Spleen (tissue), 11 donors: ENCODE measurements at regions not wholly inside any gene's neighbourhood (a gene's known extent, or its start where the extent isn't known, plus 50 kb on each side); places are given as distances from the start of the nearest gene placed in this dataset.

Experiments used
- DNase-seq: peaks from one replicate; pipeline ENCODE4 v3.0.0-alpha.2; 2020
- H3K27ac ChIP-seq, 8 donors: fragments of 200-600 bp; sonication (generic) in 7 of 8; 1 replicate in 4 of 8; 2 replicates in 4 of 8; pipeline versions ENCODE4 v1.5.0 to v1.8.0; 2016 to 2021; ENCODE audit warnings: inconsistent platforms in 4 of 8, mild to moderate bottlenecking in 4 of 8, moderate library complexity in 1 of 8
- H3K27me3 ChIP-seq, 7 donors: fragments of 200-600 bp; sonication (generic) in 6 of 7; replicated peaks in 1 of 7; 1 replicate in 4 of 7; 2 replicates in 3 of 7; pipeline versions ENCODE4 v1.5.0 to v1.8.0; 2016 to 2021; ENCODE audit warnings: inconsistent platforms in 3 of 7, mild to moderate bottlenecking in 1 of 7
- H3K36me3 ChIP-seq, 6 donors: fragments of 200-600 bp; sonication (generic) in 5 of 6; 1 replicate in 4 of 6; 2 replicates in 2 of 6; pipeline versions ENCODE4 v1.5.0 to v1.8.0; 2016 to 2021; ENCODE audit warnings: inconsistent platforms in 2 of 6
- H3K4me1 ChIP-seq, 6 donors: fragments of 200-600 bp; sonication (generic) in 5 of 6; 1 replicate in 3 of 6; 2 replicates in 3 of 6; pipeline versions ENCODE4 v1.5.0 to v1.8.0; 2016 to 2021; ENCODE audit warnings: inconsistent platforms in 3 of 6
- H3K4me3 ChIP-seq, 8 donors: fragments of 200-600 bp; sonication (generic) in 7 of 8; 1 replicate in 4 of 8; 2 replicates in 4 of 8; pipeline versions ENCODE4 v1.5.0 to v1.8.0; 2016 to 2021; ENCODE audit warnings: inconsistent platforms in 4 of 8, mild to moderate bottlenecking in 4 of 8, moderate library complexity in 2 of 8
- H3K9me3 ChIP-seq, 8 donors: fragments of 200-600 bp; sonication (generic) in 7 of 8; 1 replicate in 4 of 8; 2 replicates in 4 of 8; pipeline versions ENCODE4 v1.5.0 to v1.8.0; 2016 to 2021; ENCODE audit warnings: inconsistent platforms in 4 of 8
- CTCF ChIP-seq, 11 experiments: fragments of 200-600 bp in 7 of 11; fragments of 450-650 bp in 4 of 11; sonication (generic) in 4 of 11; IDR thresholded peaks in 8 of 11; conservative IDR thresholded peaks in 3 of 11; 1 replicate in 7 of 11; 2 replicates in 4 of 11; pipeline versions ENCODE4 v1.4.0 to v1.8.0; 2016 to 2021; ENCODE audit warnings: antibody characterized with exemption in 11 of 11, inconsistent platforms in 4 of 11, mild to moderate bottlenecking in 1 of 11
- POLR2A ChIP-seq, 3 donors: fragments of 450-650 bp; IDR thresholded peaks; one replicate each; pipeline ENCODE4 v1.5.1; 2017; ENCODE audit warnings: antibody characterized with exemption in 3 of 3, mild to moderate bottlenecking in 1 of 3
- POLR2AphosphoS5 ChIP-seq, 3 donors: sonication (generic); formaldehyde crosslinking; IDR thresholded peaks; one replicate each; pipeline ENCODE4 v1.5.1; 2017; ENCODE audit warnings: antibody characterized with exemption in 3 of 3
- WGBS, 5 donors: extraction: QIAGEN DNeasy Blood & Tissue Kit in 3 of 5; methylation state at CpG; one replicate each; pipeline versions ENCODE4 v1.1.5 to v1.1.7; 2013 to 2018; 5-methylcytosine and 5-hydroxymethylcytosine counted together
- intact Hi-C: fragments of 100-400 bp; cut with DNase I; formaldehyde crosslinking; loops from one replicate; pipeline ENCODE4 v1.15.0; 2023; ENCODE audit warnings: low total_unique reads
- donor health status: healthy with polysubstance abuse.
- donor health status: DM: no; HTN: no; CAD: no; lungs with moderate emphysema.
- donor health status: DM: no; HTN: no; CAD: no.
- donor health status: Bipolar disorder and iron deficiency.
- donor health status: healthy.
- donor health status: DM: no; HTN: no; CAD: no.
- donor health status: DM: yes; HTN: yes; CAD: no.

- H3K4me3 ChIP-seq, result no peak overlapping the region
- peaks cover 0 to 5% (median 0%) of the 10 kb centered on the region in 6 donors for H3K4me1 ChIP-seq
- intact Hi-C loops, result no loop called here
- no peaks in the 10 kb centered on the region for H3K36me3 ChIP-seq
- no peaks in the 10 kb centered on the region for H3K9me3 ChIP-seq
- H3K27ac ChIP-seq, result no peak overlapping the region
- H3K27me3 ChIP-seq, result peaks cover 0 to 93% (median 0%) of the 10 kb centered on the region in 7 donors
- DNase-seq, result no peak
- WGBS, 5 donors, result 76 to 97% (median 90%) methylated on average over 4 of the region's 4 CpGs
- no peak for TF ChIP-seq POLR2A (IDR thresholded peaks at IDR 0.05)
Observed at GRCh38 chr1:36735436-36735835, 252.7 kb upstream of the CSF3R start.

- H3K27ac ChIP-seq, result no peak overlapping the region
- WGBS, 5 donors, result 36 to 74% (median 50%) methylated on average over 2 of the region's 2 CpGs
- DNase-seq, result no peak
Observed at GRCh38 chr1:36734356-36734755, 251.6 kb upstream of the CSF3R start.

GRCh38 chr1:36733748-36734147 is 251.0 kb upstream of the CSF3R start:
- H3K4me3 ChIP-seq, result no peak overlapping the region
- peaks cover 0 to 21% (median 4%) of the 10 kb centered on the region in 6 donors for H3K4me1 ChIP-seq
- no peak for DNase-seq
- intact Hi-C loops, result no loop called here
- peaks cover 0 to 93% (median 0%) of the 10 kb centered on the region in 7 donors for H3K27me3 ChIP-seq
- 0% methylated on average over 1 of the region's 1 CpG for WGBS, 5 donors
- no peak overlapping the region for H3K27ac ChIP-seq
- no peaks in the 10 kb centered on the region for H3K36me3 ChIP-seq
- TF ChIP-seq CTCF (IDR thresholded peaks at IDR 0.05 in 8 of 11, conservative IDR thresholded peaks at IDR 0.05 in 3 of 11), result no peak
- no peak for TF ChIP-seq POLR2A (IDR thresholded peaks at IDR 0.05)
- TF ChIP-seq POLR2AphosphoS5 (IDR thresholded peaks at IDR 0.05), result no peak
- H3K9me3 ChIP-seq, result no peaks in the 10 kb centered on the region

More at GRCh38 chr1:36734356-36734755, 251.6 kb upstream of the CSF3R start:
- Histone ChIP-seq H3K9me3 (no peaks in the 10 kb centered on the region), H3K4me1 (peaks cover 0 to 15% (median under 1%) of the 10 kb centered on the region in 6 donors), H3K27me3 (peaks cover 0 to 93% (median 0%) of the 10 kb centered on the region in 7 donors), H3K36me3 (no peaks in the 10 kb centered on the region), H3K4me3 (no peak overlapping the region)
- TF ChIP-seq POLR2A (IDR thresholded peaks at IDR 0.05), result no peak
- TF ChIP-seq POLR2AphosphoS5 (IDR thresholded peaks at IDR 0.05), result no peak
- TF ChIP-seq CTCF (IDR thresholded peaks at IDR 0.05 in 8 of 11, conservative IDR thresholded peaks at IDR 0.05 in 3 of 11), result no peak
- intact Hi-C loops, result no loop called here

GRCh38 chr1:36732015-36732356 is 249.3 kb upstream of the CSF3R start:
- Histone ChIP-seq H3K27me3 (peaks cover 0 to 82% (median 0%) of the 10 kb centered on the region in 7 donors), H3K27ac (no peak overlapping the region), H3K36me3 (no peaks in the 10 kb centered on the region), H3K4me1 (peaks cover 0 to 22% (median 4%) of the 10 kb centered on the region in 6 donors), H3K9me3 (no peaks in the 10 kb centered on the region), H3K4me3 (no peak overlapping the region)
- TF ChIP-seq POLR2AphosphoS5 (IDR thresholded peaks at IDR 0.05) (no peak), CTCF (IDR thresholded peaks at IDR 0.05 in 8 of 11, conservative IDR thresholded peaks at IDR 0.05 in 3 of 11) (no peak), POLR2A (IDR thresholded peaks at IDR 0.05) (no peak)
- intact Hi-C loops, result no loop called here
- DNase-seq, result no peak
- 62 to 91% (median 75%) methylated on average over 5 of the region's 5 CpGs for WGBS, 5 donors
